ENCODE measurements at regions not wholly inside any gene's neighbourhood (a gene's known extent, or its start where the extent isn't known, plus 50 kb on each side); places are given as distances from the start of the nearest gene placed in this dataset.

GRCh38 chr5:97943036-97943435 lies 760.0 kb upstream of the RIOK2 start:
- DNase-seq (ENCODE audit: low read depth), result no peak
- TF ChIP-seq CTCF (conservative IDR thresholded peaks at IDR 0.05; ENCODE audit: low read depth, low read length), result no peak
- H3K4me3 ChIP-seq (ENCODE audit: low read depth, low read length), result no peak overlapping the region

GRCh38 chr5:97951139-97951538 lies 768.1 kb upstream of the RIOK2 start:
- DNase-seq (ENCODE audit: low read depth), result no peak
- TF ChIP-seq CTCF (conservative IDR thresholded peaks at IDR 0.05; ENCODE audit: low read depth, low read length), result no peak
- H3K4me3 ChIP-seq (ENCODE audit: low read depth, low read length), result no peak overlapping the region

GRCh38 chr5:97955450-97955849 lies 772.4 kb upstream of the RIOK2 start:
- no peak for DNase-seq (ENCODE audit: low read depth)
- no peak overlapping the region for H3K4me3 ChIP-seq (ENCODE audit: low read depth, low read length)
- no peak for TF ChIP-seq CTCF (conservative IDR thresholded peaks at IDR 0.05; ENCODE audit: low read depth, low read length)

- DNase-seq (ENCODE audit: low read depth), result no peak
- no peak overlapping the region for H3K4me3 ChIP-seq (ENCODE audit: low read depth, low read length)
- TF ChIP-seq CTCF (conservative IDR thresholded peaks at IDR 0.05; ENCODE audit: low read depth, low read length), result no peak
Observed at GRCh38 chr5:97967292-97967691, 784.2 kb upstream of the RIOK2 start.

- DNase-seq (ENCODE audit: low read depth), result no peak
- TF ChIP-seq CTCF (conservative IDR thresholded peaks at IDR 0.05; ENCODE audit: low read depth, low read length), result no peak
- H3K4me3 ChIP-seq (ENCODE audit: low read depth, low read length), result no peak overlapping the region
Observed at GRCh38 chr5:97968346-97968745, 785.3 kb upstream of the RIOK2 start.

GRCh38 chr5:97979740-97980139 lies 793.7 kb upstream of the RGMB start:
- no peak for DNase-seq (ENCODE audit: low read depth)
- no peak overlapping the region for H3K4me3 ChIP-seq (ENCODE audit: low read depth, low read length)
- TF ChIP-seq CTCF (conservative IDR thresholded peaks at IDR 0.05; ENCODE audit: low read depth, low read length), result no peak

GRCh38 chr5:97980291-97980690 lies 793.2 kb upstream of the RGMB start:
- DNase-seq (ENCODE audit: low read depth), result no peak
- no peak for TF ChIP-seq CTCF (conservative IDR thresholded peaks at IDR 0.05; ENCODE audit: low read depth, low read length)
- no peak overlapping the region for H3K4me3 ChIP-seq (ENCODE audit: low read depth, low read length)
